ENCODE measurements at regions not wholly inside any gene's neighbourhood (a gene's known extent, or its start where the extent isn't known, plus 50 kb on each side); places are given as distances from the start of the nearest gene placed in this dataset.

- TF ChIP-seq, protein P1, sequence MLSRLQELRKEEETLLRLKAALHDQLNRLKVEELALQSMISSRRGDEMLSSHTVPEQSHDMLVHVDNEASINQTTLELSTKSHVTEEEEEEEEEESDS (CRISPR knock-in tag; IDR thresholded peaks at IDR 0.05): no peak
- TF ChIP-seq CBX5 (IDR thresholded peaks at IDR 0.05; ENCODE audit: borderline replicate concordance, low read depth): no peak
These were observed 100.9 kb downstream of the VSTM2A start (continued) for GRCh38 chr7:54643064-54643463.

DNA sequence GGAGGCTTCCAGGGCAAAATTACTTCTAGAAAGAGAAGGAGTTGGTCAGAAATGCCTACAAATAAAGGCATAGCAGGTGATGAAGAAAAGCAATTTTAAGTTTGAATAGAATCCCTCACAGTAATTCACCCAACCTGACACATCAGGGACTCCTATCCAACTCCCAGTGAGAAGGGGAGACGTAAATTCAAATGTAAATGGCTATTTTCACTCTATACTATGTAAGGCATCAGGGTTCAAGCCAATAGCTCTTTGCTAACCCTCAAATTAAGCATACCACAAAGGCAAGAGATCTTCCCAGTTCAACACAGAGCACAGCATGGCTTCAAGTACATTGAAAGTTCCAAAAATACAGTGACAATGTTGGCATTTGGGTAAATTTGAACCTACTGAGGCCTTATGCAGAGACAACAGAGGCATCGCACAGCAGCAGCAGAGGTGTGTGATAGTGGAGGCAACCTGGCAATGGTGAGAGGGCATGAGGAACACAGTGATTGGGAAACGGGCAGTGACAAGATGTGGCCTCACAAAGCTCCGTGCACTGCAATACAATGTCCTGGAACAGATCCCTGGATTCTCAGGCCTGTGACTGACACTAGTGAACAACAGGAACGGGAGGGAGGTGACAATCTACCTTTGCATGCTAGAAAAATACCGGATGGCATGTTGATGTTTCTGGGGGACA lies 95.7 kb downstream of the VSTM2A start:
- FAIRE-seq (no peak), DNase-seq (ENCODE audit: extremely low read depth in 1 of 4, low spot score in 3 of 4) (no peak), ATAC-seq (no peak)
- H3K9me3 ChIP-seq (replicated peaks; ENCODE audit: control insufficient read depth, insufficient read depth, low read depth, low read length): no peaks in the 10 kb centered on the region
- in situ Hi-C loops (cut with MboI): no loop called here
- intact Hi-C loops (cut with micrococcal nuclease): no loop called here
- ChIA-PET POLR2A (no interaction called here), CTCF (ENCODE audit: low intra/inter-chr PET ratio) (no interaction called here)
- no peaks in the 10 kb centered on the region for H3K36me3 ChIP-seq (ENCODE audit: control insufficient read depth, insufficient read depth, low read length)
- BruUV-seq (replicated peaks): no TSS peak
- no peaks in the 10 kb centered on the region for H3K27me3 ChIP-seq (ENCODE audit: control insufficient read depth in 2 of 2, insufficient read depth in 2 of 2, low read length in 2 of 2)
- H3K27ac ChIP-seq (ENCODE audit: extremely low read depth, low read depth, low read length): no peak overlapping the region
- no peaks in the 10 kb centered on the region for H4K20me1 ChIP-seq (replicated peaks; ENCODE audit: control insufficient read depth, insufficient read depth, low read length)
- no peaks in the 10 kb centered on the region for H3K9me1 ChIP-seq (ENCODE audit: control insufficient read depth, insufficient read depth, low read length)
- 2% methylated on average over 5 of the region's 6 CpGs for WGBS (ENCODE audit: insufficient coverage, low coverage, missing lambda C conversion rate)
- H3K79me2 ChIP-seq (ENCODE audit: control insufficient read depth, insufficient read depth, low read length): no peaks in the 10 kb centered on the region
- H3K4me2 ChIP-seq (ENCODE audit: insufficient read depth, low read length): no peak overlapping the region
- no peaks in the 10 kb centered on the region for H3K4me1 ChIP-seq (replicated peaks in 1 of 2; ENCODE audit: control insufficient read depth in 2 of 2, insufficient read depth in 2 of 2, low read length in 2 of 2)
- H3K9ac ChIP-seq (ENCODE audit: insufficient read depth in 1 of 2, low read depth in 2 of 2, low read length in 2 of 2): no peak overlapping the region
- H2AFZ ChIP-seq (ENCODE audit: low read depth, low read length): no peak overlapping the region
- H3K4me3 ChIP-seq: no peak overlapping the region
- TF ChIP-seq ID3 (CRISPR knock-in tag; IDR thresholded peaks at IDR 0.05) (no peak), ID3 (tag; IDR thresholded peaks at IDR 0.05) (no peak), RCOR1 (IDR thresholded peaks at IDR 0.05; ENCODE audit: borderline replicate concordance in 1 of 2, low read depth in 2 of 2, low read length in 2 of 2) (no peak), BDP1 (IDR thresholded peaks at IDR 0.05; ENCODE audit: insufficient read depth, insufficient read length) (no peak), POLR2A (conservative IDR thresholded peaks at IDR 0.05) (no peak), NCOA2 (IDR thresholded peaks at IDR 0.05; ENCODE audit: partially characterized antibody in 2 of 2) (no peak), ZNF780A (CRISPR knock-in tag; IDR thresholded peaks at IDR 0.05) (no peak), RUNX1 (IDR thresholded peaks at IDR 0.05; ENCODE audit: low read depth) (no peak), PRDM10 (IDR thresholded peaks at IDR 0.05; ENCODE audit: partially characterized antibody) (no peak), POLR3A (IDR thresholded peaks at IDR 0.05; ENCODE audit: borderline replicate concordance, extremely low read depth, insufficient read depth, insufficient read length) (no peak)
- TF ChIP-seq, protein P2, sequence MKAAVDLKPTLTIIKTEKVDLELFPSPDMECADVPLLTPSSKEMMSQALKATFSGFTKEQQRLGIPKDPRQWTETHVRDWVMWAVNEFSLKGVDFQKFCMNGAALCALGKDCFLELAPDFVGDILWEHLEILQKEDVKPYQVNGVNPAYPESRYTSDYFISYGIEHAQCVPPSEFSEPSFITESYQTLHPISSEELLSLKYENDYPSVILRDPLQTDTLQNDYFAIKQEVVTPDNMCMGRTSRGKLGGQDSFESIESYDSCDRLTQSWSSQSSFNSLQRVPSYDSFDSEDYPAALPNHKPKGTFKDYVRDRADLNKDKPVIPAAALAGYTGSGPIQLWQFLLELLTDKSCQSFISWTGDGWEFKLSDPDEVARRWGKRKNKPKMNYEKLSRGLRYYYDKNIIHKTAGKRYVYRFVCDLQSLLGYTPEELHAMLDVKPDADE (conservative IDR thresholded peaks at IDR 0.05; ENCODE audit: control insufficient read depth, low read depth, low read length): no peak
- TF ChIP-seq, protein P3, sequence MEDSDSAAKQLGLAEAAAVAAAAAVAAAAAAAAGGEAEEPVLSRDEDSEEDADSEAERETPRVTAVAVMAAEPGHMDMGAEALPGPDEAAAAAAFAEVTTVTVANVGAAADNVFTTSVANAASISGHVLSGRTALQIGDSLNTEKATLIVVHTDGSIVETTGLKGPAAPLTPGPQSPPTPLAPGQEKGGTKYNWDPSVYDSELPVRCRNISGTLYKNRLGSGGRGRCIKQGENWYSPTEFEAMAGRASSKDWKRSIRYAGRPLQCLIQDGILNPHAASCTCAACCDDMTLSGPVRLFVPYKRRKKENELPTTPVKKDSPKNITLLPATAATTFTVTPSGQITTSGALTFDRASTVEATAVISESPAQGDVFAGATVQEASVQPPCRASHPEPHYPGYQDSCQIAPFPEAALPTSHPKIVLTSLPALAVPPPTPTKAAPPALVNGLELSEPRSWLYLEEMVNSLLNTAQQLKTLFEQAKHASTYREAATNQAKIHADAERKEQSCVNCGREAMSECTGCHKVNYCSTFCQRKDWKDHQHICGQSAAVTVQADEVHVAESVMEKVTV (CRISPR knock-in tag; IDR thresholded peaks at IDR 0.05): no peak

All from K562 (cell line).